A549 (cell line): ENCODE measurements at regions not wholly inside any gene's neighbourhood (a gene's known extent, or its start where the extent isn't known, plus 50 kb on each side); places are given as distances from the start of the nearest gene placed in this dataset.

Experiments
- ATAC-seq, 2 experiments: fragments of 200-7000 bp in 1 of 2; fragments of >200 bp in 1 of 2; cut with Nextera tagmentation in 1 of 2; cut with Tn5 transposase in 1 of 2; 3 replicates each; pipeline versions ENCODE4 v1.8.0 to v1.9.1; 2018 to 2020; ENCODE audit warnings: mild to moderate bottlenecking in 1 of 2, moderate library complexity in 1 of 2
- CTCF ChIA-PET: fragments of 300-600 bp; sonication (Branson Sonifier 250); formaldehyde crosslinking; extraction: SDS; loops from one replicate; lab custom pipeline; 2021; ENCODE audit warnings: antibody characterized with exemption, inconsistent platforms; lab: Yijun Ruan, JAX
- POLR2A ChIA-PET: fragments of 350-600 bp; formaldehyde crosslinking; extraction: SDS; loops from one replicate; lab custom pipeline; 2021; ENCODE audit warnings: antibody characterized with exemption, inconsistent platforms; lab: Yijun Ruan, JAX
- DNase-seq, 2 experiments: peaks; one replicate each; pipeline versions ENCODE4 v3.0.0 to v3.0.0-alpha.2; 2011 to 2016; ENCODE audit warnings: low read depth in 1 of 2, low spot score in 1 of 2
- FAIRE-seq: peaks from 2 replicates; lab custom pipeline; 2011; peaks lifted over from hg19 to GRCh38; lab: Jason Lieb, UNC
- H3K27ac ChIP-seq, 2 experiments: fragments of >200 bp; sonication (Bioruptor Twin); formaldehyde crosslinking; 3 replicates each; pipeline ENCODE4 v1.5.1; 2016 to 2017
- H3K4me1 ChIP-seq: fragments of >200 bp; sonication (Bioruptor Twin); formaldehyde crosslinking; 3 replicates; pipeline ENCODE4 v1.6.1; 2016
- H3K4me2 ChIP-seq: fragments of >200 bp; sonication (Bioruptor Twin); formaldehyde crosslinking; 3 replicates; pipeline ENCODE4 v1.6.1; 2016
- H3K4me3 ChIP-seq: fragments of >200 bp; sonication (Bioruptor Twin); formaldehyde crosslinking; 3 replicates; pipeline ENCODE4 v1.5.1; 2016
- H3K9me3 ChIP-seq: fragments of >200 bp; sonication (Bioruptor Twin); formaldehyde crosslinking; 3 replicates; pipeline ENCODE4 v1.6.1; 2016
- CBX8 ChIP-seq: fragments of 200-600 bp; sonication (generic); IDR thresholded peaks from 2 replicates; pipeline ENCODE4 v1.6.1; 2016
- CTCF ChIP-seq: fragments of >200 bp; sonication (Bioruptor Twin); formaldehyde crosslinking; IDR thresholded peaks from 3 replicates; pipeline ENCODE4 v1.5.1; 2016
- E2F6 ChIP-seq: IDR thresholded peaks from 2 replicates; pipeline ENCODE4 v1.6.1; 2012; ENCODE audit warnings: low read depth, borderline replicate concordance
- EHMT2 ChIP-seq: fragments of 200-600 bp; sonication (generic); IDR thresholded peaks from 2 replicates; pipeline ENCODE4 v1.6.1; 2016; ENCODE audit warnings: antibody characterized with exemption, low read depth, mild to moderate bottlenecking, moderate library complexity
- ESRRA ChIP-seq: fragments of 150-350 bp; IDR thresholded peaks from 2 replicates; pipeline ENCODE4 v1.6.1; 2014; ENCODE audit warnings: mild to moderate bottlenecking, low read length, borderline replicate concordance
- FOSB ChIP-seq: fragments of 250-450 bp; sonication (Bioruptor Pico); IDR thresholded peaks from 2 replicates; pipeline ENCODE4 v1.5.0; 2020; ENCODE audit warnings: mild to moderate bottlenecking, moderate library complexity
- FOSL2 ChIP-seq, 2 experiments: fragments of 450-650 bp in 1 of 2; fragments of >200 bp in 1 of 2; sonication (Bioruptor Twin) in 1 of 2; formaldehyde crosslinking; IDR thresholded peaks; 2 replicates each; pipeline versions ENCODE4 v1.5.0 to v1.6.1; 2016 to 2020; ENCODE audit warnings: mild to moderate bottlenecking in 1 of 2, moderate library complexity in 1 of 2
- GATA3 ChIP-seq: IDR thresholded peaks from 2 replicates; pipeline ENCODE4 v1.6.1; 2012; ENCODE audit warnings: borderline replicate concordance
- HOXB13 ChIP-seq: fragments of 250-450 bp; sonication (Bioruptor Pico); IDR thresholded peaks from 2 replicates; pipeline ENCODE4 v1.5.0; 2020; ENCODE audit warnings: low read depth, mild to moderate bottlenecking, moderate library complexity
- KDM1A ChIP-seq: fragments of 200-600 bp; sonication (generic); IDR thresholded peaks from 2 replicates; pipeline ENCODE4 v1.6.1; 2016; ENCODE audit warnings: low read depth, mild to moderate bottlenecking
- KDM5A ChIP-seq: fragments of 200-600 bp; sonication (generic); IDR thresholded peaks from 2 replicates; pipeline ENCODE4 v1.6.1; 2016; ENCODE audit warnings: antibody characterized with exemption, mild to moderate bottlenecking
- NR3C1 ChIP-seq: fragments of >200 bp; sonication (Bioruptor Twin); formaldehyde crosslinking; IDR thresholded peaks from 3 replicates; pipeline ENCODE4 v1.6.1; 2017
- RAD21 ChIP-seq, 2 experiments: fragments of >200 bp in 1 of 2; sonication (Bioruptor Twin) in 1 of 2; formaldehyde crosslinking in 1 of 2; IDR thresholded peaks in 1 of 2; conservative IDR thresholded peaks in 1 of 2; 2 replicates in 1 of 2; 3 replicates in 1 of 2; pipeline ENCODE4 v1.6.1; 2012 to 2018; ENCODE audit warnings: inconsistent platforms in 1 of 2
- RCOR1 ChIP-seq: fragments of 150-350 bp; IDR thresholded peaks from 2 replicates; pipeline ENCODE4 v1.6.1; 2014; ENCODE audit warnings: antibody characterized with exemption, low read length, low read depth
- REST ChIP-seq: fragments of 200-600 bp; sonication (generic); IDR thresholded peaks from 2 replicates; pipeline ENCODE4 v1.6.1; 2016; ENCODE audit warnings: antibody characterized with exemption, mild to moderate bottlenecking, moderate library complexity
- RFX5 ChIP-seq: fragments of 450-650 bp; IDR thresholded peaks from 2 replicates; pipeline ENCODE4 v1.7.1; 2014; ENCODE audit warnings: antibody characterized with exemption, mild to moderate bottlenecking, moderate library complexity
- RNF2 ChIP-seq: fragments of 200-600 bp; sonication (generic); IDR thresholded peaks from 2 replicates; pipeline ENCODE4 v1.6.1; 2016; ENCODE audit warnings: low read depth, mild to moderate bottlenecking, antibody characterized with exemption, moderate library complexity, borderline replicate concordance
- SREBF2 ChIP-seq: fragments of 450-650 bp; IDR thresholded peaks from 2 replicates; pipeline ENCODE4 v1.6.1; 2014; ENCODE audit warnings: mild to moderate bottlenecking, moderate library complexity
- TP53 ChIP-seq: fragments of 250-450 bp; sonication (Bioruptor Pico); IDR thresholded peaks from 2 replicates; pipeline ENCODE4 v1.5.0; 2021; ENCODE audit warnings: mild to moderate bottlenecking, moderate library complexity
- ZC3H11A ChIP-seq: fragments of 450-650 bp; IDR thresholded peaks from 2 replicates; pipeline ENCODE4 v1.6.1; 2014; ENCODE audit warnings: antibody characterized with exemption, mild to moderate bottlenecking
- WGBS: methylation state at CpG from one replicate; pipeline ENCODE4 v1.1.6; 2017; ENCODE audit errors: missing lambda C conversion rate; 5-methylcytosine and 5-hydroxymethylcytosine counted together
- TF ChIP-seq, protein P1 (sequence below): fragments of >200 bp; sonication (Bioruptor Twin); formaldehyde crosslinking; IDR thresholded peaks from 2 replicates; pipeline ENCODE4 v1.6.1; 2016
- TF ChIP-seq, protein P2 (sequence below): fragments of 150-350 bp; IDR thresholded peaks from 2 replicates; pipeline ENCODE4 v1.6.1; 2014; ENCODE audit warnings: low read depth, mild to moderate bottlenecking, low read length
- TF ChIP-seq, protein P3 (sequence below): fragments of 250-450 bp; sonication (Bioruptor Pico); IDR thresholded peaks from 2 replicates; pipeline ENCODE4 v1.5.0; 2020; ENCODE audit warnings: low read depth, mild to moderate bottlenecking, moderate library complexity
- TF ChIP-seq, protein P4 (sequence below): fragments of >200 bp; sonication (Bioruptor Twin); formaldehyde crosslinking; IDR thresholded peaks from 3 replicates; pipeline ENCODE4 v1.6.1; 2016

- Histone ChIP-seq H3K27ac (no peak overlapping the region), H3K4me2 (no peak overlapping the region), H3K9me3 (no peaks in the 10 kb centered on the region), H3K4me3 (no peak overlapping the region)
- FAIRE-seq: no peak
- no peak for DNase-seq
- no peak for ATAC-seq
- no peak for TF ChIP-seq ZC3H11A
- TF ChIP-seq, protein P1, sequence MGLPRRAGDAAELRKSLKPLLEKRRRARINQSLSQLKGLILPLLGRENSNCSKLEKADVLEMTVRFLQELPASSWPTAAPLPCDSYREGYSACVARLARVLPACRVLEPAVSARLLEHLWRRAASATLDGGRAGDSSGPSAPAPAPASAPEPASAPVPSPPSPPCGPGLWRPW: no peak
- TF ChIP-seq EHMT2: no peak
- no peak for TF ChIP-seq CBX8
- TF ChIP-seq HOXB13 (CRISPR knock-in tag): no peak
- TF ChIP-seq, protein P2, sequence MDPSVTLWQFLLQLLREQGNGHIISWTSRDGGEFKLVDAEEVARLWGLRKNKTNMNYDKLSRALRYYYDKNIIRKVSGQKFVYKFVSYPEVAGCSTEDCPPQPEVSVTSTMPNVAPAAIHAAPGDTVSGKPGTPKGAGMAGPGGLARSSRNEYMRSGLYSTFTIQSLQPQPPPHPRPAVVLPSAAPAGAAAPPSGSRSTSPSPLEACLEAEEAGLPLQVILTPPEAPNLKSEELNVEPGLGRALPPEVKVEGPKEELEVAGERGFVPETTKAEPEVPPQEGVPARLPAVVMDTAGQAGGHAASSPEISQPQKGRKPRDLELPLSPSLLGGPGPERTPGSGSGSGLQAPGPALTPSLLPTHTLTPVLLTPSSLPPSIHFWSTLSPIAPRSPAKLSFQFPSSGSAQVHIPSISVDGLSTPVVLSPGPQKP: no peak
- TF ChIP-seq KDM5A: no peak
- TF ChIP-seq FOSL2 (IDR thresholded peaks at IDR 0.05): no peak
- no peak for TF ChIP-seq FOSL2 (CRISPR knock-in tag; IDR thresholded peaks at IDR 0.05)
- TF ChIP-seq TP53: no peak
- no peak for TF ChIP-seq E2F6
- TF ChIP-seq REST: no peak
- no peak for TF ChIP-seq RCOR1
- TF ChIP-seq, protein P3, sequence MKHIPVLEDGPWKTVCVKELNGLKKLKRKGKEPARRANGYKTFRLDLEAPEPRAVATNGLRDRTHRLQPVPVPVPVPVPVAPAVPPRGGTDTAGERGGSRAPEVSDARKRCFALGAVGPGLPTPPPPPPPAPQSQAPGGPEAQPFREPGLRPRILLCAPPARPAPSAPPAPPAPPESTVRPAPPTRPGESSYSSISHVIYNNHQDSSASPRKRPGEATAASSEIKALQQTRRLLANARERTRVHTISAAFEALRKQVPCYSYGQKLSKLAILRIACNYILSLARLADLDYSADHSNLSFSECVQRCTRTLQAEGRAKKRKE (CRISPR knock-in tag): no peak
- no peak for TF ChIP-seq FOSB (CRISPR knock-in tag)
- TF ChIP-seq SREBF2: no peak
- TF ChIP-seq RAD21 (conservative IDR thresholded peaks at IDR 0.05 in 1 of 2, IDR thresholded peaks at IDR 0.05 in 1 of 2): no peak
- no peak for TF ChIP-seq RNF2
- TF ChIP-seq RFX5: no peak
- TF ChIP-seq GATA3: no peak
- TF ChIP-seq, all 56 proteins: peak for 0
- 45% methylated on average over 3 of the region's 3 CpGs for WGBS
- POLR2A ChIA-PET: no interaction called here
- CTCF ChIA-PET: interaction anchor here (0.9 kb wide), 1 partner anchor 111 kb away, joined by 3 read pairs; no protein-coding TSS in a partner anchor
- peaks cover 19% of the 10 kb centered on the region; the same call in 2 of the 3 replicates for H3K4me1 ChIP-seq
These were observed 71.1 kb upstream of the DSC1 start for GRCh38 chr18:31233621-31234275.

DNA sequence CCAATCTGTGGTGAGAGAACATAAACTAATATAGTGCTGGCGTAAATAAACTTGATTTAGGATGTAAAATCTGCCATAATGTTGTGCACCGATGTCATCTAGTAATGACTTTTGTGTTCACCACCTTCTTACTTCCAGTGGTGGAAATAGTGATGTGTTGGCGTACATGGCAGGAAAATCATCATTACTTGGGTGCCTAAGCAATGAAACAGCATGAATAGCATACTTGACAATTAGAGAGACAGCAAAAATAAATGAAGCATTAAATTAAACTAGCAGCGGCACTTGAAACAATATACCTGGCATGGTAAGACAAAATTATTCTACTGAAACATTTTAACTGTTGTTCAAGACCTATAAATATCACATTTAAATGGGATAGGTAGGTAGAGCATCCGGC, 73.2 kb upstream of the DSC1 start:
- DNase-seq (no peak), ATAC-seq (no peak), FAIRE-seq (no peak)
- CTCF ChIA-PET: no interaction called here
- H3K27ac ChIP-seq: no peak overlapping the region
- no peak overlapping the region for H3K4me3 ChIP-seq
- no peaks in the 10 kb centered on the region for H3K9me3 ChIP-seq
- H3K4me2 ChIP-seq: no peak overlapping the region
- 81% methylated on average over 5 of the region's 5 CpGs for WGBS
- POLR2A ChIA-PET: no interaction called here
- TF ChIP-seq, protein P4, sequence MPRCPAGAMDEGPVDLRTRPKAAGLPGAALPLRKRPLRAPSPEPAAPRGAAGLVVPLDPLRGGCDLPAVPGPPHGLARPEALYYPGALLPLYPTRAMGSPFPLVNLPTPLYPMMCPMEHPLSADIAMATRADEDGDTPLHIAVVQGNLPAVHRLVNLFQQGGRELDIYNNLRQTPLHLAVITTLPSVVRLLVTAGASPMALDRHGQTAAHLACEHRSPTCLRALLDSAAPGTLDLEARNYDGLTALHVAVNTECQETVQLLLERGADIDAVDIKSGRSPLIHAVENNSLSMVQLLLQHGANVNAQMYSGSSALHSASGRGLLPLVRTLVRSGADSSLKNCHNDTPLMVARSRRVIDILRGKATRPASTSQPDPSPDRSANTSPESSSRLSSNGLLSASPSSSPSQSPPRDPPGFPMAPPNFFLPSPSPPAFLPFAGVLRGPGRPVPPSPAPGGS: no peak
- TF ChIP-seq NR3C1: no peak
- TF ChIP-seq ESRRA: no peak
- TF ChIP-seq KDM1A: no peak
- TF ChIP-seq CTCF: no peak
- H3K4me1 ChIP-seq: peaks cover 10% of the 10 kb centered on the region
